Activated naive CD4-positive, alpha-beta T cell treated with anti-CD3 and anti-CD28 coated beads, Interleukin-2, amount 50 U/mL, for 16 hours (primary cell): ENCODE measurements at regions not wholly inside any gene's neighbourhood (a gene's known extent, or its start where the extent isn't known, plus 50 kb on each side); places are given as distances from the start of the nearest gene placed in this dataset.

Experiments used
- DNase-seq: peaks from one replicate; pipeline ENCODE4 v3.0.0-alpha.2; 2020

DNA sequence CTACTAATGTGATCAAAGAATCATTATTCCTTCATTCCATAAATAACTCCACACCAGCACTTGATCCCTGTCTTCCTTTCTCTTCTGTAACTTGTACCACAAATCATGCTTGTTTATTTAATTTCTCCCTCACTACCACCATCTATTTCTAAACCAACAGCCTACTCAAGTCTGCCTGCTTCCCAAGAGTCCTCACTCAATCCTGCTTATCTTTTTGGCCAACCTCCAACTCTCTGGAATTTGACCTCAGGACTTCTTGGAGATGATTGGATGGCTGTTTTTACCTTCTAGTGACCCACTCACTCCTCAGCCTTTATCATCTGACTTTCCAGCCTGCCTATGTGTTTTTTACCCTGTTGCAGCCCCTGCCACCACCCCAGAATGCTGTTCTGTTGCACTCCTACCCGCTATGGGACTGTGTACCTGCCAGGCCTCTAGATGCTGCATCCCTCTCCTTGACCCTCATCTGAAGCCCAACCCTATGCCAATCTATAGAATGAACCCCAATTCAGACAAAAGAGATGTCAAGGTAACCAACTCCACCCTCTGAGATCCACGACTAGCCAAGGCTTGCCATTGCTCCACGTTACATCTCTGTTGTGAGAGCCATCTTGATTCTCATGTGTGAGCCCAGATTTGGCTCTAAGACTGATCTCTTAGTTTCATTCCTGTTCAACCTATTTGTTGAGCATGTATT, 150.2 kb upstream of the PLEKHG7 start:
- no peak for DNase-seq

DNA sequence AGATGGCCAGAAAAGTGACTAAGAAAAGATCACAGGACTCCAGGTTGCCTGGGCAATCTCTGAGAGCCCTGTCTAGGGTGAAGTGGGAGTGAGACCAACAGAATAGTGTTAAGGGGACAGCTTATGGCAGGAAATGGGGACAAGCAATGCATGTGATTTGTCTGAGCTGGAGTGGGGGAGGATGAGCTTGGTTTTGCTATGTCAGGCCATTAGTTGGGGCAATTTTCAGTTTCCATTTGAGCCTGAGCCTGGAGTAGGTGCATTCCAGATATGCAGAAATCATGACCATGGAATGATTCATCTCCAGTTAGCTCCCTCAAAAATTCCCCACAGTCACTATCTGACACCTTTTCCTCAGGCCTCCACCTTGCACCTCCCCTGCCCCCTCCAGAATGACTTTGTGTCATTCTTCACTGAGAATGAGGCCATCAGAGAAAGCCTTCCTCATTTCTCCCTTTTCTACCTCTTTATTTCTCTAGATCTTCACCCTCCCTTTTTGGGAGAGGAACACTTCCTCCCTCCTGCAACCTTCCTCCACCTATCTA, 150.9 kb upstream of the PLEKHG7 start:
- DNase-seq, result peak; percentile 65

DNA sequence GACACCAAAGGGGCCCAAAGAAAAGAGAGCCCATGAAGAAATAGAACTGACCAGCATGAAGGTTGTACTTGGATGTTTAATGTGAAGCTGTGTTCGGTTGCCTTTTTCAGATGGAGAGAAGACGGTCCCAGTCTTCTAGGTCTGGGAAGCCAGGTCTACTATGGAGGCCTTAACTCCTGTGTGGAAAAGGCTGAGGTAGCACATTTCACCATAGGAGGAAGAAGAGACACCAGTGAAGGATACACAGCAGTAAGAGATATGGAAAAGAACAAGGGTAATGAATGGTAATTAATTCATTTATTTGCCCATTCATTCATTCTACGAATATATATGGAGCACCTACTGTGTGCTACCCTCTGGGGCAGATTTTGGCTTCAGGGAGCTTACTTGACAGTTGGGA, 151.6 kb upstream of the PLEKHG7 start:
- DNase-seq, result no peak

DNA sequence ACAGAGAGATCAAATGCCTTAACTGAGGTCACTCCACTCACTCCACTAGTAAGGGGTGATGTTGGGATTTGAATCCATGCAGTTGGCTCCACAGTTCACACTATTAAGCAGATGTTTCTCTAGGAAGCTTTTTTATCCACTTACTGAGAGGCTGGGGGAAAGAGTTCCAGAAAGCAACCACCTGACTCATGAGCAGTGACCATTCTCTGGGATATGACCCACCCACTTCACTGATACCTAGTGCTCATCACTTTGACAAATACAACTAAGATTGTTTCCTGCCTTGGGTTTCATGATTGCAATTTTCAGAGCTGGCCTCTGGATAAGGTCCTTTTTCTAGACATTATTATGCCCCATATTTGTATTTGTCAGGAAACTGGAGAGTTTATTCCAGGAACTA, 152.1 kb upstream of the PLEKHG7 start:
- no peak for DNase-seq

DNA sequence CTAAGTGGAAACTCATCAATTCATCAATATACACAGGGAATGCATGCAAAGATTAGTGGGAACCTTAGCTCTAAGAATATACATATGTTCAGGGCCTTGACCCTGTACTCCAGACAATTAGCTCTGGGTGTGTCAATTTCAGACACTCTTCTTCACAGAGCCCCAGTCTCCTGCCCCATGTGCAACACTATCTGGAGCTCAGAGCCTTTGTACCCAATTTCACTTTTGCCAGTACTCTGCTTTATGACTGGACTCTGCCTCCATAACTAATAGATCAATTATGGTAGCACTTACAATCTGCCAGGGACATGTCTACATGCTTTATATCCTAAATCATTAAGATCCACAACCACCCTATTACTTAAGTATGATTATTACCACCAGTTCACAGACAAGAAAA, 152.5 kb upstream of the PLEKHG7 start:
- no peak for DNase-seq

DNA sequence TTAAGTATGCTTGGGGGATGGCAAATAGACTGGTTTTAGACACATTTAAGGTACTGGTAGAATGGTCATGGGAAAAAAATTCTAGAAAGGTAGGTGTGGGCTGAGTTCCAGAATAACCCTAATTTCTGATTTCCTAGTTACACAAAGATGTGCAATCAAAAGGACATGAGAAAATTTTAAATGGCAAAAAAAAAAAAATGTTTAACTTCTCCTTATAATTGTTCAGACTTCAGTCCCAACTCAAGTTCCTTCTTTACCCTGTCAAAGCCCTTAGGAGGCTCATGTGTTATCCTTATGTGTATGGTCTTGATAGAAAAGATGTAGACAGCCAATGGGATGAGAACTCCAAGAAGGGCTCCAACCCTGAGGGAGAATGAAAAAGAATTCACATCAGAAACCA, 153.3 kb upstream of the PLEKHG7 start:
- DNase-seq, result no peak

DNA sequence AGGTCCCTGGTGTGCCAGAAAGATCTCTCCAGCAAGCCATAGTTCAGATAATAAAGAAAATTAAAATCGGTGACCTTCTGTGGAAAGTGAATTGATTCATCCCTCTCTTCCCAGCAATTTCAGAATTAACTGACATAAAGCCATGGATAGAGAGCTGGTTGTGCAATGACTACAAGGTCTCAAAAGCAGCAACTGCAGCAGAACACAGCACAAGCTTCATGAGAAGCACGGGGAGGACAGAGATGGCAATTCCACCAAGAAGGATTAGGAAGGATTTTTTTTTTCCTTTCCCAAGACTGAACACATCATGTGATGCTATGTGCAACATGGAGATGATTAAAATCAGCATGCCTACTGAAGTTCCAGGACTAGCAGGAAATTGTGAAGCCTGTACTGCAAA, 154.9 kb upstream of the PLEKHG7 start:
- DNase-seq, result no peak

DNA sequence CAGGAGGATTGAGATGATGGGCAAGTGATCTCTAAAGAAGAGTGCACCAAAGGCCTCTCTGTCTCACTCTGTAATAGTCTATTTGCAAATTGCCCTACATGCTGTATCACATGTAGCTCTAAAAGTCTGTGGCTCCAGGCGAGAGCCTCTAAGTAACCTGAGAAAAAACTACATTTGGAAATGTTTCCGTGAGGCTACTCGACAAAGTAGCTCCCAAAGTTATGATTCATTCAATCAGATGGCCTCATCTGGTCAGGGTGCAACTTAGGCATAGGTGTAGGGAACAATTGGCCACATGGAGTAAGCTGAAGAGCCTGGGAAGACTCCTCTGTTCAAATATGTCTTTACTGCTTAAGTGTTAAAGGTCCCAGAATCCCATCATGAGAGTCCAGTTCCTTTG, 155.4 kb upstream of the PLEKHG7 start:
- no peak for DNase-seq

DNA sequence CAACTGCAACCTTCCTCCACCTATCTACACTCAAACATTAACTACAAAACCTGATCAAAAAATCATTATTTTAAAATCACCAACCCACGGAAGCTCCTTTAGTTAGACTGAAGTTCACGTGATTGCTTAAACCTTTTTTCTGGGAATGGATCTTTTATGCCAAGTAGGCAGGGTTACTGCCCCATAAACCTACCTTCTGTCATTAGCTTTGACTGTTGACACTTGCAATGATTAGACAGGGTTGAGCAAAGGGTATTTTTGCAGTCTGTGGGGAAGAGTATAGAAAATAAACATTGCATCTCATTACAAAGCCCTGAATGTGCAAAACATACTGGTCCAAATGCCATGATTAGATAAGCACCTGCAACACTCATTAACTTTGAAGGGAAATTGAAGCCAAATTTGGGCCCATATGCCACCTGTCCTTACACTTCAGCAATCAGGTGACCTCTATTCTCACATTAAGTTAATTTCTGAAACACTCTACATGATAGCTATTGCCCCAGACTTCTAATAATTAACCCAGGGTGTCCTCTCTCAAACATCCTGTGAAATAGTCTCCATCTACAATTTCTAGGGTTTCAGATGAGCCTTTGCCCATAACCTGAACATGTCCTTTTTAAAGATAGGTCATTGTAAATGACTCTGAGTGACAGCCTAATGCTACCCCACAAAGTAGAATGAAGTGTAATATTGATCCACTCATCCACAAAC, 156.0 kb upstream of the PLEKHG7 start:
- DNase-seq, result no peak

DNA sequence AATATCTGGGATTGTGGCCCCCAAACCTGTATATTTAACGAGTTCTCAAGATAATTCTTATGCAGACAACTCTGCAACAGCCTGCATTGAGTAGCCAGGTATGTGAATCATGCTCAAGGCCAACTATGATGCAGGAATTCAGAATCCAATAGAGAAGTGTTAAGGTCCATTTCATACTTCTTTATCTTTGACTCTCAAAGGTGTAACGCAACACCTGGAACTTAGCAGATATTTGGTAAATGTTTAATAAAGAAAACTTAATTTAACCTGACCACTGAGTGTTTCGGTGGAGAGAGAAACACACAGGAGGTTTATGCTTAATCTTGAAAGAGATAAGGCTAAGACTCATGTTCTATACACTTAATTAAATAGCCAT, 156.5 kb upstream of the PLEKHG7 start:
- no peak for DNase-seq

DNA sequence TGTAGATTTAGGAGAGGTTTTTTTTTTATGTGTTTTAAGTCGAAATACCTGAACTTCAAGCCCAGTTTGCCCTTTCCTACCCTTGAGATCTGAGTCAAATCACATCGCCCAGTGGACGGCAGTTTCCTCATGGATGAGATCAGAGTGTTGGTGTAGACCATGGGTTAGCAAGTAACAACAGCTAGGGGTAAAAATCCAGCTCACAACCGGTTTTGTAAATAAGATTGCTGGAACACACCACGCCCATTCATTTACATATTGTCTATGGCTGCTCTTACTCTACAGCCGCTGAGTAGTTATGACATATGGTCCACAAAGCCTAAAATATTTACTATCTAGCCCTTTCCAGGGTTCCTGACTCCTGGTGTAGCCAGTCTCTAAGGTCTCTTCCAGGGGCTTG, 158.5 kb upstream of the PLEKHG7 start:
- DNase-seq, result no peak

DNA sequence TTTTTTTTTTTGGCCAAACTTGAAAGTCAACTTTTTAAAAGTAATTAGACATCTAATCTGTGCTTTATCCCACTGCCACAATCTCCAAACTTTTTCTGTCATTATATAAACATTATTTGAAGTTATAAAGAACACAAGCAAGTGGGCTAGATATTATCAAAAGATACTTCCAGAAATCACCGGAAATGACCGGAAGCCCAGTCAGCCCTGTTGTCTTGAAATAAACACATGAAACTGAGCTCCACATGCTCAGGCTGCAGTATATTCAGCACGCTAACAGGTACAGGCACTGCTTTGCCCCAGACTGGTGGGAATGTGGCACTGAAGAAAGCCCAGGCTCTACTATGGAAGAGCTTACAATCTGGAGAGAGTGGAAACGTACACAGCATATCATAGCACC, 158.9 kb upstream of the PLEKHG7 start:
- no peak for DNase-seq

DNA sequence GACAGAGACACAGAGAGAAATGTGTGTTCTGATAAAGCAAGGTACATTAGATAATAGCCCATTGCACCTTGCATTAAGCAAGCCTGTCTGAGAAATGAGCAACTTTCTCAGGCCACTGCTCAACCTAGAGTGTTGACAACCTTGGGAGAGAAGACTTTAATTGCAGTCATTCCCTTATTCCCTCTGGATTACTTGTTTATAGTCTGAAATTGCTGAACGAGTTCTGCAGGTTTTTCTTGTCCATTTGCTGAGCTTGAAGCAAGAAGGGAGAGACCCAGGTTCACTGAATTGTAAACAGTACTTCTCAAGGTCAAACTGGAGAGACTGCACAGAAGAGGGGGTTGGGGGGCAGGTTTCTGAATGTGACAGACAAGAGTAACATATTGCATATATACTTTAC, 159.4 kb upstream of the PLEKHG7 start:
- no peak for DNase-seq

DNA sequence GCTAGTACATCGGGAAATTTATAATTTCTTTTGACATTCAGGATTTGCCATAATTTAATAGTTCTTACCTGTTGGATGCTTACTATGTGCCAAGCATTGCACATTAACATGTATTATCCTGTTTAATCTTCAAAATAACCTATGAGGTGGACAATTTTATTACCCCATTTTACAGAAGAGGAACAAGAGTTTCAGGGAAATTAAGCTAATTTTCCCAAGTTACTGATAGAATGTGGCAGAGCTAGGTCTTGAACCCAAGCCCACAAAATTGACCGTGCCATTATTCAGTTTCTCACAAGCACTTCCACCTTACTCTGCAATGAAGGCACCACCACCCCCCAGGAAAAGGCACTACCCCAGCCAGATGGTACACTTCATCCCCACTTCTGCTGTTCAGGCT, 161.1 kb upstream of the PLEKHG7 start:
- no peak for DNase-seq

DNA sequence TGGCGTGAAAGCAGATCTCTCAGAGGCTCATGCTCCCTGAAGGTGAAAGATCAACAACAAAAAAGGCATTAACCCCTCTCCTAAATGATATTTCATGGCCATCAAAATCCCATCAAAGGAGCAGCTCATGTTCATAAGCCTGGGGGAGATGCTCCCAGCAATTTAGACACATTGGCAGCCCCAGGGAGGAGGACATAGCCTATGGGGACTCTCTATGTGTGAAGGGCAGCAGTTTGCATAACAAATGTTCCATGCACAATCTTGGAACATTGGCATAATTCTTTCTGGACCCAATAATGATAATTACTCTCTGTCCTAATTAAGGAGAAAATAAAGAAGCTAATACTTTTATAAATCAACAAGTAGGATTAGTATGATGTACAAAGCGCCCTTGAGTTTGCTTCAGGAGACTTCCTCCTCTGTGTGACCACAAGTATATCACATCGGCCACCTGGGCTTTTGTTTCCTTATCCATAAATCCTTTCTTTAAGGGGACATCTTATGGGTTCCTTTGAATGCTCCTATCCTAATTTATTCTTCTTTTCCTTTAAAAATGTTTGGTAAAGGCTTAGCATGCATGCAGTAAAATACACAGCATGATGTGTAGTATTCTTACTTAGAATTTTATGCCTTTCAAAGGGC, 161.9 kb upstream of the PLEKHG7 start:
- no peak for DNase-seq

DNA sequence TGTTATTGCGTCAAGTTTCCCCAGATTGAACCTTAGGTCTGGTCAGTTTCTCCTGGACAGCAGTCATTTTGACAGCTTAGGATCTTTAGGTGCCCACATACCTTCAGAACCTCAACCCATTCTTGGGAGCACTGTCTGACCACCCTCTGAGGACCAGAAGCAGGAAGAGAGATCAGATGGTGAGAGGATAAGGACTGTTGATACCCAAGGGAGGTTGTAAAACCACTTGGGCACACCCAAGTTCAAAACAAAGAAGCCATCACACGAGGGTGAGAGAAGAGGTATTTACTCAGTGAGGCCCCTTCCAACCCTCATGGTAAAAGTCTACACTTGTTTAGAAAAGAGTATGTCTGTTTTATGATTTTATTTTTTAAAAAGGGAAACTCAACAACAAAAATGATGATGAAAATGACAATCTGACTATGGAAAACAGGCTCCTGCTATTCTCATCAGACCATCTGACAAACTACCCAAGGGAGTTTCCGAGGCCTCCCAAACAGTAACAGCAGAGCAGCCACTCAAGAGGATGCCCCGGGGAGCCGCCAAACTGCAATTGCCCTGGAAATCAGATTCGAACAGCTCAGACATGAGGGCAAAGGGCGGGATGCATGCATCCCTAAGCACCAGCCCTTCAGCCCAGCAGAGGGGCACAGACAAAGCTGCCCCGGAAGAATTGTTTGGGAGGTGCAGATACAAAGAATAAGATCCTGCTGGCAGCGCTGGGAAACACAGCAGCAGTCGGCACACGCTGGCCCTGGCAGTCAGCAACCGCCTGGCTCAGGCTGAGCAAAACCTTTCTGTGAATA, 162.6 kb upstream of the PLEKHG7 start:
- DNase-seq, result no peak

DNA sequence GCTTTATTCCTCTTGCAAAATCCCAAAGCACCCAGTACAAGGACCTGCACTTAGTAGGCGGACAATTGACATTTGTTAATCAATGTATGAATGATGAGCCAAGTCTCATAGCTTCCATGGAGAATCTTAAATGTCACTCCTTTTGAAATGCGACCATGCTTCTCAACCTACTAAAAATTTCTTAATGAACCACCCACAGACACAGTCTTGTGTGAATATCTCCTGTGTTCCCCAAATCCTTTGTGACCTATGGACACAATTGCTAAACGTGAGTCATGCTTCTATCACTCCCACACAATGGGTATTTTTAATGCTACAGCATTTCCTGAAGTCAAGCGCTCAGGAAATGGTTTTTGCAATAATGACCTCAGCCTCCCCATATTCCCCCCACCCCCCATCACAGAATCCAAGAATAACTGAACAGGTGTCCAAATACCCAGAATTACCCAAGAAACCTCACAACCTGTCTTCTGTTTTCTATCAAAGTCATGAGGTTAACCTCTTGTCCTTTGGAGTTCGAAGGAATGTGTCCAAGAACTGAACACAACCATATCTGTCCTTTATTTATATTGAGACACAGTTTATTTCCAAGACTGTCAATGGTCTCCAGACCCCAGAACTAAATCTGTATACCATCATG, 163.6 kb upstream of the PLEKHG7 start:
- no peak for DNase-seq

DNA sequence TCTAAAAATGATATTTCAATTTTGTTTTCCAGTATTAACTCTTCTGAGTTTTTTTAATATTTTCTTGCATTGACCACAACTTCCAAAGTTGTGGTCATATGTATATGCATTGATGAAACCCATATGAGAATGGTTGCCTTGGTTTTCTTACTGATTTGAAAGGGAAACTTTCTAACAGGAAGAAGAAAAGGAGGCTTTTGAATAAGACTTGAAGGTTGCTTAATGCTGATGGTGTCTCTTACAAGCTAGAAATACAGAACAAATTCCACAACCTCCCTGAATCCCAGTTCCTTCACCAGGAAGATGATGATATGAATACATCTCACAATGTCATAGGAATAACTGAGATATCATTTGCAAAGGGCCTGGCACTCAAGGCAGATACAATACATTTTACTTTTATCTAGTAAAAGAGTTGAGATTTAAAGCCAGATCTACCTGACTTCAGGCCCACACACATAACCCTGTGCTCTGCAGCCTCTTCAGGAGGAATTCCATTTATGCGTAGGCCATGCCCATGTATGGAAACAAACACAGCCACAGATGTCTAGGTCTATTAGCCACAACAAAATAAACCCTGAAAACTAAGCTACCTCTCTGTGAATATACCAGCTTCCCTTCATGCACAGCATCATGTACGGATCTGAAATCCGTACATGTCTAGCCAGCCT, 165.4 kb upstream of the PLEKHG7 start:
- no peak for DNase-seq

DNA sequence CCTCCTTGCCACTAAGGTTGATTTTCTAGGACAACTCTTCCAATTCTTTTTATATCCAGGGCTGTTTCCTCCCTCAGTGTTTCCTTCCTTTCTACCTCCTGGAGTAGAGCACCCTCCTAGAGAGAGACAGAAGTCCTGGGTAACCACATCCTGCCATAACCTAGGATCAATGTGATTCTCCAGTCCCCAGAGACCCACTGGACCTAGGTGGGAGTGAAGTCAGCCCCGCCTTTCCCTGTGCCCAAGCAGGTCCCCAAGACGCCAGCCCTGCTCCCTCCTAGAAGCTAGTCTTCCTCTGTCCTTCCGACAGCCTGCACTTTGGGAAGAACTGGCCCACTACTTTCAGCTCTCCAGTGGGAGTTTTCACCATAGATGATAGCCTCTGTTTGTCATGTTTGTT, 166.8 kb upstream of the PLEKHG7 start:
- DNase-seq, result no peak

DNA sequence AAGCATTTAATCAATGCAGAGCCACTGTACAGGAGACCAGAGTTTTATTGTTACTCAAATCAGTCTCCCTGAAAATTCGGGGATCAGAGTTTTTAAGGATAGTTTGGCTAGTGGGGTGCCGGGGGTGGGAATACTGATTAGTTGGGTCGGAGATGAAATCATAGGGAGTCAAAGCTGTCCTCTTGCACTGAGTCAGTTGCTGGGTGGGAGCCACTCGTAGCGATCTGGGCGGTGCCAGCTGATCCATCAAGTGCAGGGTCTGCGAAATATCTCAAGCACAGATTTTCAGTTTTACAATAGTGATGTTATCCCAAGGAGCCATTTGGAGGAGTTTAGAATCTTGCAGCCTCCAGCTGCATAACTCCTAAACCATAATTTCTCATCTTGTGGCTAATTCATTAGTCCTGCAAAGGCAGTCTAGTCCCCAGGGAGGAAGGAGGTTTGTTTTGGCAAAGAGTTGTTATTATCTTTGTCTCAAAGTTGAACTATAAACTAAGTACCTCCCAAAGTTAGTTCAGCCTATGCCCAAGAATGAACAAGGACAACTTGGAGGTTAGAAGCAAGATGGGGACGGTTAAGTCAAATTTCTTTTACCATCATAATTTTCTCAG, 169.4 kb upstream of the PLEKHG7 start:
- no peak for DNase-seq

DNA sequence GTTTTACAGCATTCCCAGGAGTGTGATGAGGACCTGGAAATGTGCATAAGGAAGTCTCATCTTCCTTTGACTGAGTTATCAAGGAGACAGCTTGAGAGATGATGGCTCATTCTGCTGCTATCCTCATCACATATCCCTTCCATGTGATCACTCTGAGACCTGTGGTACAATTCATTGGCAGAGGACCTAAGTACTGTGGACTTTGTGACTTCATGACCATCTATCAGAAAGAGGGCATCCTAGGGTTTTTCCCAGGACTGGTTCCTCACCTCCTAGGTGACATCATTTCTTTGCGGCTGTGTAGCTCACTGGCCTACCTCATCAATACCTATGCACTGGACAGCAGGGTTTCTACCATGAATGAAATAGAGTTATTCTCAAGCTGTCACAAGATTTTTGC, 172.1 kb upstream of the PLEKHG7 start:
- DNase-seq, result no peak

DNA sequence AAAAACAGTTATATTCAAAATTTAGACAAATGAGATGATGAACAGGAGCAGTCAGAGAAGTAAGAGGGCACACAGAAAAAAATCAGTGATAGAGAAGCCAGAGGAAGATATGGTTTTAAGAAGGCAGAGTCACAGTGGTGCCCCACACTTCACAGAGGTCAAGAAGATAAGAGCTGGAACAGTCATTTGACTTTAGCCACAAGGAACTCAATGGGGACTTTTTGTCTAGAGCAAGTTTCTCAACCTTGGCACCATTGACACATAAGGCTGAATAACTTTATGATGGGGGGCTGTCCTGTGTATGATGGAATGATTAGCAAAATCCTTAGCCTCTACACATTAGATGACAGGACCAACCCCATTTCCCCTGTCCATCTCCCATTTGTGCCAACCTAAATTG, 172.8 kb upstream of the PLEKHG7 start:
- no peak for DNase-seq
